ENCODE measurements at regions not wholly inside any gene's neighbourhood (a gene's known extent, or its start where the extent isn't known, plus 50 kb on each side); places are given as distances from the start of the nearest gene placed in this dataset.

DNA sequence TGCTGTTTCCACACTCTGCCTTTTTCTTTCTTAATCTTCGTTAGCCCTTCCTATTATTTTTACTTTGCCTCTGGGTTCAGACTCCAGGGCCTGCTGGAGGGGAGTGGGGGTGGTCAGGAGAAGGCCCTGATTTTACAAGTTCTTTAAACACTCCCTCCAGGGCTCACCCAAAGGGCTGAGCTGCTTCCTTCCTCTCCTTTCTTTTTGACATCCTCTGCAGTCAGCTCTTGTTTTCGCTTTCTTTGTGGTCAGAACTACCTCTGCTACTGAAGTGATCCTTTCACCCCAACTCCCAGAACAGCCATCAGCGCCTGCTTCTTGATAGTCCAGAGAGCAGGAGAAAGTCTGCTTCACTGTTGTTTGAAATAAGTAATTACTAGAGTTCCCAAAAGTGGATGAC lies 925.7 kb downstream of the EPHA4 start:
- 0 out of 2 replicates have a peak, but pooled peaks cover 1% of the 10 kb centered on the region for H3K4me1 ChIP-seq (ENCODE audit: control insufficient read depth, insufficient read depth, low read length)
- DNase-seq (ENCODE audit: low read depth, low spot score) = no peak
- no CpG with 5 or more reads among the region's 3 CpGs for WGBS (ENCODE audit: insufficient coverage, insufficient read length)
- no peaks in the 10 kb centered on the region for H3K9me3 ChIP-seq (ENCODE audit: control insufficient read depth, insufficient read depth, low read length)
- no peaks in the 10 kb centered on the region for H3K27me3 ChIP-seq (ENCODE audit: control insufficient read depth, insufficient read depth, low read length)
- no peaks in the 10 kb centered on the region for H3K36me3 ChIP-seq (ENCODE audit: control insufficient read depth, insufficient read depth, low read length)
- no peak overlapping the region for H3K27ac ChIP-seq (ENCODE audit: low read length)
- no peak overlapping the region for H3K4me3 ChIP-seq (ENCODE audit: low read length)

DNA sequence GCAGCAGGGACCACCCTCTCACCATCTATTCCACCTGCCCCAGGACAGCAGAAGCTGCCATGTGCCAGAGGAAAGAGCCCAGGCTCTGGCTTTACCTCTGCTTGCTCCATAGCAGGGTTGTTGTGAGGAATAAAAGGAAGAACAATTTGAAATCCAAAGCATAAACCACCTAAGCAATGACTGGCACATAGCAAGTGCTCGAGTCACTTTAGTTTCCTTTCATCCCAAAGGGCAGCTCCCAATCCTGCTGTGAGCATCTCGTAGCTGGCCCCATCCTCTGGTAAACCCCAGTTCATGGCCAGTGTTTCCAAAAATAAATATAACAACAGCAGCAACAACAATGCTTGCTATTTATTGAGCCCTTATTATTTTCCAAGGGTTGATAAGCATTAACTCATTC lies 923.5 kb downstream of the EPHA4 start:
- H3K4me3 ChIP-seq (ENCODE audit: low read length) = no peak overlapping the region
- H3K36me3 ChIP-seq (ENCODE audit: control insufficient read depth, insufficient read depth, low read length) = no peaks in the 10 kb centered on the region
- H3K27me3 ChIP-seq (ENCODE audit: control insufficient read depth, insufficient read depth, low read length) = no peaks in the 10 kb centered on the region
- WGBS (ENCODE audit: insufficient coverage, insufficient read length) = no CpG with 5 or more reads among the region's 2 CpGs
- 0 out of 2 replicates have a peak, but pooled peaks cover 1% of the 10 kb centered on the region for H3K4me1 ChIP-seq (ENCODE audit: control insufficient read depth, insufficient read depth, low read length)
- DNase-seq (ENCODE audit: low read depth, low spot score) = no peak
- no peak overlapping the region for H3K27ac ChIP-seq (ENCODE audit: low read length)
- no peaks in the 10 kb centered on the region for H3K9me3 ChIP-seq (ENCODE audit: control insufficient read depth, insufficient read depth, low read length)

DNA sequence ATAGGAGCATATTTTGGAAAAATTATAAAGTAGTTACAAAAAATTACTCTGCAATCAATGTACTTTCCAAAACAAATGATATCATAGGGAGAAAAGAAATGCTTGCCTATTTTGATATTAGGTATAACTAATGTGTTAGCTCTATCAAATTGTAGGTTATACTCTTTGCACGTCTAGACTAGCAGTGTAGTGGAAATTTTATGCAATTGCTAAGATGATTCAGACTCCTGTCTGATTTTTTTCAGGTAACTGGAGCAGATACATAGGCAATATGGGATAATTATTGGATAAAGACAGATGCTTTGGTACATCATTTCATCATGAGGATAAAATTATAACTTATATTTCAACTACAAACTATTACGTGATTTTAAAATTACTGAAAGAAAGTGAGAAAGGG lies 918.3 kb downstream of the EPHA4 start:
- H3K9me3 ChIP-seq (ENCODE audit: control insufficient read depth, insufficient read depth, low read length) = no peaks in the 10 kb centered on the region
- no peaks in the 10 kb centered on the region for H3K27me3 ChIP-seq (ENCODE audit: control insufficient read depth, insufficient read depth, low read length)
- no CpG with 5 or more reads among the region's 2 CpGs for WGBS (ENCODE audit: insufficient coverage, insufficient read length)
- no peak overlapping the region for H3K4me3 ChIP-seq (ENCODE audit: low read length)
- DNase-seq (ENCODE audit: low read depth, low spot score) = no peak
- no peaks in the 10 kb centered on the region for H3K4me1 ChIP-seq (ENCODE audit: control insufficient read depth, insufficient read depth, low read length)
- no peak overlapping the region for H3K27ac ChIP-seq (ENCODE audit: low read length)
- H3K36me3 ChIP-seq (ENCODE audit: control insufficient read depth, insufficient read depth, low read length) = no peaks in the 10 kb centered on the region

DNA sequence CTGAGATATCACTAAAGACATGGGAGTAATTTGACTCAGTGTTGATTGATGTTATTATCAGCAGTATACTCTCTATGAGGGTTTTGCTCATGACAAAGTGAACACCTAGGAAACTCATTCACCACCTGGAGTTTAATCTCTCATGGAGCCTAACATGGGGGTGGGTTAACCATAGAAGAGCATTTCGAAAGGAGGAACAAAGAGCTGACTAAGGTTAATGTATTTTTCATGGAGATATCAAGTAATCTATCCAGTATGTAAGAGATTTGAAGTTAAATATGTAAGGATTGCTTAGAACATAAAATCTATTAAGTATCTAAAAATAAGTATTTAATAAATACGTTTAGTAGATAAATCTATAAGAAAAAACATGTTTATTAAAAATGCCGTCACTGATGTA lies 917.8 kb downstream of the EPHA4 start:
- Histone ChIP-seq H3K4me3 (ENCODE audit: low read length) (no peak overlapping the region), H3K9me3 (ENCODE audit: control insufficient read depth, insufficient read depth, low read length) (no peaks in the 10 kb centered on the region), H3K27ac (ENCODE audit: low read length) (no peak overlapping the region), H3K27me3 (ENCODE audit: control insufficient read depth, insufficient read depth, low read length) (no peaks in the 10 kb centered on the region), H3K36me3 (ENCODE audit: control insufficient read depth, insufficient read depth, low read length) (no peaks in the 10 kb centered on the region), H3K4me1 (ENCODE audit: control insufficient read depth, insufficient read depth, low read length) (no peaks in the 10 kb centered on the region)
- no peak for DNase-seq (ENCODE audit: low read depth, low spot score)
- WGBS (ENCODE audit: insufficient coverage, insufficient read length) = no CpG with 5 or more reads among the region's 3 CpGs

DNA sequence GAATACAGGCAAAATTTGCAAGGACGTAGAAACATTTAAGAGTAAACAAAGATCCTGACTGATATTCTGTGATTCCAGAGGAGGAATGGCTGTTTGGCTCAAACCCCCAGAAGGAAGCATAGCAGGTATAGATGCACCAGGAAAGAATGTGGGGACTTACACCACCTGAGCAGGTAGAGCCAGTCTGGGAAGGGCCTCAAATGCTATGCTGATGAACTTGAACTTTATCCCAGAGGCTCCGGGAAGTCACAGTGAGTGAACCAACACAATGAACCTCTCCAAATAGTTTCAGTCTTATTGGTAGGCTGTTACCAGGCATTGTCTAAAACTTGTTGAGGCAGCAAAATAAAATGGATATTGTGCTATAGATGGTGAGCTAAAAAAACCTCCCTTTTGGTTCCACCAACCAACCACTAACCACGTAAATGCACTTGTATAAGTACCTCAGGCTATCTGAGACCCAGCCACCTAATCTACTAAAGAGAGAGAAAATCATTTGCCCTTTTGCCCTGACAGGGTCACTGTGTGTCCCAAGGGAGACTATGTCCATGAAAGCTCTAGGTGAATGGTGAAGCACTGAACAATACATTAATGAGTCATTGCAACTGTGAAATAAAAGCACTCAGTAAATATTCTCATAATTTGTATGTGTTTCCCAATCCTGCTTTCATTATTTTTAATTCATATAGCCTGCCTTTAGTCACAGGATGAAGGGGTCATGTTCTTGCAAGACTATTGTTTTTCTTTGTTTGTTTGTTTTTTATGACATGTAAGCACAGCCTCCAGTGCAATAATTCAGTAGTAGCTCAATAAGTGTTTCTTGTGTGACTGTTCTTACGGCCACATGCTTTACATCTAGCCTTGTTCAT lies 911.6 kb downstream of the EPHA4 start:
- H3K4me3 ChIP-seq (ENCODE audit: low read length) = no peak overlapping the region
- no peaks in the 10 kb centered on the region for H3K36me3 ChIP-seq (ENCODE audit: control insufficient read depth, insufficient read depth, low read length)
- no peak for DNase-seq (ENCODE audit: low read depth, low spot score)
- no peaks in the 10 kb centered on the region for H3K4me1 ChIP-seq (ENCODE audit: control insufficient read depth, insufficient read depth, low read length)
- WGBS (ENCODE audit: insufficient coverage, insufficient read length) = no CpG with 5 or more reads among the region's 4 CpGs
- no peak overlapping the region for H3K27ac ChIP-seq (ENCODE audit: low read length)
- H3K9me3 ChIP-seq (ENCODE audit: control insufficient read depth, insufficient read depth, low read length) = no peaks in the 10 kb centered on the region
- H3K27me3 ChIP-seq (ENCODE audit: control insufficient read depth, insufficient read depth, low read length) = no peaks in the 10 kb centered on the region

DNA sequence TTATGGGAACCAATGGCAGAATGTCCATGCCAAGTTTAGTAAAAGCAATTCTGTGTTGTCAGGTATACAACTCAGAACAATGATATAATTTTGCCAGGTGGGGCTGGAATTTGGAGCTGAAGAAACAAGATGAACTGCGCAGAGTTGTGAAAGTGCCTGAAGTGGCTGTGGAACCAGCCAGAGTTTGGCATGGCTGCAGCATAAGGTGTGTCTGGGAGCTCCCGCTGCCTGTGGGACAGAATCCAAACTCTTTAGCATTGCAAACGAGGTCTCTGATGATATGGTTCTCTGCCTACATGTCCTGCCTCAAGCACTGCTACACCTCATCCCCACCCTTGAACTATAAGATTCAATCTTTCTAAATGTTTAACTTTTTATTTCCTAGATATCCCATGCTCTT lies 909.7 kb downstream of the EPHA4 start:
- Histone ChIP-seq H3K4me3 (ENCODE audit: low read length) (no peak overlapping the region), H3K27me3 (ENCODE audit: control insufficient read depth, insufficient read depth, low read length) (no peaks in the 10 kb centered on the region), H3K36me3 (ENCODE audit: control insufficient read depth, insufficient read depth, low read length) (no peaks in the 10 kb centered on the region), H3K9me3 (ENCODE audit: control insufficient read depth, insufficient read depth, low read length) (no peaks in the 10 kb centered on the region), H3K27ac (ENCODE audit: low read length) (no peak overlapping the region), H3K4me1 (ENCODE audit: control insufficient read depth, insufficient read depth, low read length) (no peaks in the 10 kb centered on the region)
- WGBS (ENCODE audit: insufficient coverage, insufficient read length) = no CpG with 5 or more reads among the region's 3 CpGs
- no peak for DNase-seq (ENCODE audit: low read depth, low spot score)

DNA sequence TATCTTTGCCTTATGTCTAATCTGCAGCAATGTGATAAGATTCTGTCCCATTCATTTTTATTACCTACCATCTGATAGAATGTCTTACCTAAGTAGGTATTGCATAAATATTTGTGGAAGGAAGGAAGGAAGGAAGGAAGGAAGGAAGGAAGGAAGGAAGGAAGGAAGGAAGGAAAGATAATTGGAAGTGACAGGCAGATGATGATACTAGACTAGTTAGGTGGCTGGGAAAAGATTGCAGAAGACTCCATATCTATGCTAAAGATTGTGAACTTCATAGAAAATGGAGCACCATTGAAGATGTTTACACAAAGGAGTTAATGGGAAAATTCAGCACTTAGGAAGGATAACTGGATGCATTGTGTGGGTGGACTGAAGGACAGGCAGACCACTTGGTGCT lies 909.0 kb downstream of the EPHA4 start:
- Histone ChIP-seq H3K4me1 (ENCODE audit: control insufficient read depth, insufficient read depth, low read length) (no peaks in the 10 kb centered on the region), H3K27me3 (ENCODE audit: control insufficient read depth, insufficient read depth, low read length) (no peaks in the 10 kb centered on the region), H3K27ac (ENCODE audit: low read length) (no peak overlapping the region), H3K36me3 (ENCODE audit: control insufficient read depth, insufficient read depth, low read length) (no peaks in the 10 kb centered on the region), H3K9me3 (ENCODE audit: control insufficient read depth, insufficient read depth, low read length) (no peaks in the 10 kb centered on the region), H3K4me3 (ENCODE audit: low read length) (no peak overlapping the region)
- DNase-seq (ENCODE audit: low read depth, low spot score) = no peak

DNA sequence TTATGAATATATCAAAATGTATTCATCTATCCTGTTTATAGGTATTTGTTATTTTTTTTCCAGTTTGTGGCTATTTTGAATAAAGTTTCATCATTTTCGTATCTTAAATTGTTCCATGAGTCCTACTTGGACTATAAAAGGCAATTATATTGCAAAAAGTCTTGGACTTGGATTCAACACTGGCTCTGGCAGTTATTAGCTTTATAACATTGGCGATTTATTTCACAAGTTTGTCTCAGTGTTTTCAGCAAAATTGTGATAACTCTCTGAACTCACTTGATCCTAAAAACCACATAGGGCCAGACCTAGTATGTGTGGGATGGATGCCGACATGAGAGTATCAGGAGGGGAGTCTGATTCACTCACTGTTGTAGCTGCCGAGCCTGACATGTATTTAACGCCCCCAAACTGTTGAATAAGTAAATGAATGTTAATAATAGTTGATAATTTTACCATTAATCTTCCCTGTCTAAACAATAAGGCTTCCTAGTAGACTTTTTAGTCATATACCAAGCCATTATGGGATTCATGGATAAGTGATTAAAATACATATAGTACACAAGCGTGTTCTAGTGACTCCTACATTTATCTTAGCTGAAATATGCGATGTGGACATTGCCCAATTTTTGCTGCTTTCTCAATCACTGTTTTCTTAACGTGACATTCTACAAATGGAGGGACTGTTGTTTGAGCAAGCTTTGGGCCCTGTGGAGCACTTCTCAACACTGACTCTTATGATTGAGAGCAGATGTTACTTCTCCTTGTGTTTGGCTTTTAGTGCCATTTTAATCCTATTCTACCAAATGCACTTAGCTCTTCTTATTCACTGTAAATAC lies 907.6 kb downstream of the EPHA4 start:
- no peak for DNase-seq (ENCODE audit: low read depth, low spot score)

DNA sequence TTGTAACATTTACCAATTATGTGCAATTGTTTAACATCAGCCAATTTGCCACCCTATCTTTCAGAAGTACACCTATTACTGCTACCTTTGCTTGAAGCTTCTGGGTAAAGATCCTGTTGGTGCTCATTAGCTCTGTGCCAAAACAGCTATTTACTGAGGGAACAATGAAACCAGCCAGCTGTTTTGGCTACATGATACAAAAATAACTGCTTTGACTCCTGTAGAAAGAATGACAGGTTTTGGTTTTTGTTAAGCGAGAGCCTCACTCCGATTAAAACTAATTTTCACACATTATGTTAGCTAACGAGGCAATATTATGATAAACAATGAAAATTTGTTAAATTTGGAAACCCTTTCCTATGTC lies 907.0 kb downstream of the EPHA4 start:
- Histone ChIP-seq H3K36me3 (ENCODE audit: control insufficient read depth, insufficient read depth, low read length) (no peaks in the 10 kb centered on the region), H3K4me1 (ENCODE audit: control insufficient read depth, insufficient read depth, low read length) (no peaks in the 10 kb centered on the region), H3K9me3 (ENCODE audit: control insufficient read depth, insufficient read depth, low read length) (no peaks in the 10 kb centered on the region), H3K27ac (ENCODE audit: low read length) (no peak overlapping the region), H3K27me3 (ENCODE audit: control insufficient read depth, insufficient read depth, low read length) (no peaks in the 10 kb centered on the region), H3K4me3 (ENCODE audit: low read length) (no peak overlapping the region)
- WGBS (ENCODE audit: insufficient coverage, insufficient read length) = no CpG with 5 or more reads among the region's 3 CpGs
- DNase-seq (ENCODE audit: low read depth, low spot score) = no peak

More for the DNA sequence above, 907.6 kb downstream of the EPHA4 start:
- Histone ChIP-seq H3K9me3 (ENCODE audit: control insufficient read depth, insufficient read depth, low read length) (no peaks in the 10 kb centered on the region), H3K36me3 (ENCODE audit: control insufficient read depth, insufficient read depth, low read length) (no peaks in the 10 kb centered on the region), H3K4me1 (ENCODE audit: control insufficient read depth, insufficient read depth, low read length) (no peaks in the 10 kb centered on the region), H3K4me3 (ENCODE audit: low read length) (no peak overlapping the region), H3K27me3 (ENCODE audit: control insufficient read depth, insufficient read depth, low read length) (no peaks in the 10 kb centered on the region), H3K27ac (ENCODE audit: low read length) (no peak overlapping the region)
- WGBS (ENCODE audit: insufficient coverage, insufficient read length) = no CpG with 5 or more reads among the region's 8 CpGs

DNA sequence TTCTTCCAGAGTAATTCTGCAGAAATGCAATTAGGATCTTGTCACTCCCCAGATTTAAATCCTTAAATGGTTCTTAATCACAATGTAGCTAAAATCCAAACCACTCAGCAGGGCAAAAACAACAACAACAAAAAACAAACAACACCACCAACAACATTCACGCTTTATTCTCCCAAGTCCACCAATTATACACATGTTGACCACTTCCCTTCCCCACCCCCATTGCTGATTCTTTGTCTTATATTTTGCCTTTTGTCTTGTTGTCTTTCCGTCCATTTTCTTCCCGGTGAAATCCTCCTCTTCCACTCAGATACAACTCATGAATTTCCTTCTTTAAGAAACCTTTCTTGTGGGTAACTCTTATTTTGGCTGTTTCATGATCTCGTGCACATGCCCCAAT lies 902.8 kb downstream of the EPHA4 start:
- no peak overlapping the region for H3K27ac ChIP-seq (ENCODE audit: low read length)
- no peaks in the 10 kb centered on the region for H3K4me1 ChIP-seq (ENCODE audit: control insufficient read depth, insufficient read depth, low read length)
- DNase-seq (ENCODE audit: low read depth, low spot score) = no peak
- H3K27me3 ChIP-seq (ENCODE audit: control insufficient read depth, insufficient read depth, low read length) = no peaks in the 10 kb centered on the region
- no peaks in the 10 kb centered on the region for H3K36me3 ChIP-seq (ENCODE audit: control insufficient read depth, insufficient read depth, low read length)
- WGBS (ENCODE audit: insufficient coverage, insufficient read length) = 100% methylated on average over 1 of the region's 4 CpGs
- no peak overlapping the region for H3K4me3 ChIP-seq (ENCODE audit: low read length)
- H3K9me3 ChIP-seq (ENCODE audit: control insufficient read depth, insufficient read depth, low read length) = no peaks in the 10 kb centered on the region
